HCT116 (cell line): ENCODE measurements at regions not wholly inside any gene's neighbourhood (a gene's known extent, or its start where the extent isn't known, plus 50 kb on each side); places are given as distances from the start of the nearest gene placed in this dataset.

Source experiments
- ATAC-seq: fragments of 200-7000 bp; cut with Tn5 transposase; 2 replicates; pipeline ENCODE4 v1.9.1; 2020; ENCODE audit warnings: mild to moderate bottlenecking, moderate library complexity
- BruUV-seq: library from RNA; stranded (reverse); fragments of 400-500 nt; replicated peaks from 2 replicates; lab custom pipeline; 2021; lab: Mats Ljungman, UMichigan
- CTCF ChIA-PET: fragments of 300-600 bp; sonication (Branson Sonifier 250); formaldehyde crosslinking; loops from one replicate; lab custom pipeline; 2021; ENCODE audit warnings: antibody characterized with exemption; lab: Charles Lee
- POLR2A ChIA-PET: fragments of 300-600, 350-600 bp; sonication (Branson Sonifier 250); formaldehyde crosslinking; loops from one replicate; lab custom pipeline; 2021; ENCODE audit warnings: antibody characterized with exemption; lab: Charles Lee
- RAD21 ChIA-PET, 2 experiments: fragments of 300-600 bp; sonication (Branson Sonifier 250); formaldehyde crosslinking; loops; one replicate each; lab custom pipeline; 2023; ENCODE audit warnings: low total read pairs in 2 of 2; ENCODE audit not compliant: uncharacterized antibody in 2 of 2, unreplicated experiment in 2 of 2, low non-redundant PET in 1 of 2; lab: Charles Lee
- DNase-seq: peaks from one replicate; pipeline ENCODE4 v3.0.0-alpha.2; 2010; ENCODE audit warnings: low read depth, low spot score
- H2AFZ ChIP-seq: fragments of 200-600 bp; shearing (Covaris generic), sonication (generic); 2 replicates; pipeline ENCODE4 v1.6.1; 2017; ENCODE audit warnings: low read depth, mixed run types, mixed read lengths, antibody characterized with exemption, low read length; ENCODE audit not compliant: poor library complexity, severe bottlenecking
- H3K27ac ChIP-seq: 2 replicates; pipeline ENCODE4 v1.5.1; 2012; ENCODE audit warnings: low read depth, low read length
- H3K27me3 ChIP-seq: fragments of 200-600 bp; sonication (generic); 2 replicates; pipeline ENCODE4 v1.6.1; 2016; ENCODE audit warnings: mixed run types, low read length, mixed read lengths; ENCODE audit not compliant: insufficient read depth
- H3K36me3 ChIP-seq, 2 experiments: fragments of 200-500 bp in 1 of 2; fragments of 200-600 bp in 1 of 2; sonication (Bioruptor generic) in 1 of 2; sonication (generic) in 1 of 2; 2 replicates each; pipeline versions ENCODE4 v1.5.1 to v1.6.1; 2014 to 2016; ENCODE audit warnings: low read length in 2 of 2, inconsistent platforms in 1 of 2, mixed read lengths in 1 of 2, mixed run types in 1 of 2; ENCODE audit not compliant: insufficient read depth in 2 of 2, control insufficient read depth in 1 of 2
- H3K4me1 ChIP-seq, 2 experiments: fragments of 200-600 bp in 1 of 2; sonication (generic) in 1 of 2; 2 replicates each; pipeline versions ENCODE4 v1.5.1 to v1.6.1; 2012 to 2017; ENCODE audit warnings: low read length in 2 of 2, inconsistent platforms in 1 of 2, mild to moderate bottlenecking in 1 of 2, mixed read lengths in 1 of 2, mixed run types in 1 of 2, moderate library complexity in 1 of 2; ENCODE audit not compliant: insufficient read depth in 2 of 2, control insufficient read depth in 1 of 2
- H3K4me2 ChIP-seq: fragments of 200-600 bp; sonication (generic); 2 replicates; pipeline ENCODE4 v1.6.1; 2017; ENCODE audit warnings: mixed run types, low read length, mixed read lengths
- H3K4me3 ChIP-seq, 2 experiments: fragments of 200-600 bp in 1 of 2; sonication (generic) in 1 of 2; replicated peaks in 1 of 2; 2 replicates each; pipeline ENCODE4 v1.5.1; 2011 to 2016; ENCODE audit warnings: low read length in 2 of 2, control low read depth in 1 of 2, low read depth in 1 of 2, mild to moderate bottlenecking in 1 of 2, mixed read lengths in 1 of 2, mixed run types in 1 of 2
- H3K79me2 ChIP-seq: fragments of 200-600 bp; sonication (generic); 2 replicates; pipeline ENCODE4 v1.6.1; 2017; ENCODE audit warnings: mild to moderate bottlenecking, mixed run types, low read length, moderate library complexity, mixed read lengths; ENCODE audit not compliant: insufficient read depth
- H3K9ac ChIP-seq: fragments of 200-600 bp; sonication (generic); 2 replicates; pipeline ENCODE4 v1.6.1; 2016; ENCODE audit warnings: low read length, mixed read lengths
- H3K9me2 ChIP-seq: fragments of 200-600 bp; sonication (generic), shearing (Covaris generic); 2 replicates; pipeline ENCODE4 v1.6.1; 2017; ENCODE audit warnings: mixed run types, mild to moderate bottlenecking, moderate library complexity; ENCODE audit not compliant: insufficient read depth
- H3K9me3 ChIP-seq, 2 experiments: fragments of 200-500 bp in 1 of 2; fragments of 200-600 bp in 1 of 2; sonication (Bioruptor generic) in 1 of 2; sonication (generic) in 1 of 2; 2 replicates each; pipeline ENCODE4 v1.6.1; 2014 to 2017; ENCODE audit warnings: low read length in 2 of 2, mixed read lengths in 2 of 2, inconsistent platforms in 1 of 2, low read depth in 1 of 2, mild to moderate bottlenecking in 1 of 2, mixed run types in 1 of 2, moderate library complexity in 1 of 2; ENCODE audit not compliant: control insufficient read depth in 1 of 2, insufficient read depth in 1 of 2
- H4K20me1 ChIP-seq: fragments of 200-600 bp; sonication (generic), shearing (Covaris generic); 2 replicates; pipeline ENCODE4 v1.6.1; 2017; ENCODE audit warnings: mixed run types, mild to moderate bottlenecking, moderate library complexity; ENCODE audit not compliant: insufficient read depth
- ATF3 ChIP-seq: IDR thresholded peaks from 2 replicates; pipeline ENCODE4 v1.6.1; 2012
- CTCF ChIP-seq, 3 experiments: fragments of 200-600 bp in 1 of 3; sonication (generic) in 1 of 3; IDR thresholded peaks in 2 of 3; conservative IDR thresholded peaks in 1 of 3; 2 replicates each; pipeline ENCODE4 v1.5.1; 2012 to 2017; ENCODE audit warnings: low read depth in 2 of 3, low read length in 2 of 3, antibody characterized with exemption in 1 of 3, borderline replicate concordance in 1 of 3, control low read depth in 1 of 3, mild to moderate bottlenecking in 1 of 3, mixed read lengths in 1 of 3, mixed run types in 1 of 3, moderate library complexity in 1 of 3; ENCODE audit not compliant: insufficient read depth in 1 of 3
- EZH2phosphoT487 ChIP-seq: fragments of 200-600 bp; IDR thresholded peaks from 2 replicates; pipeline ENCODE4 v1.6.1; 2018; ENCODE audit warnings: antibody characterized with exemption, borderline replicate concordance
- JUND ChIP-seq: IDR thresholded peaks from 2 replicates; pipeline ENCODE4 v1.6.1; 2012
- MAX ChIP-seq: IDR thresholded peaks from 2 replicates; pipeline ENCODE4 v1.6.1; 2012
- POLR2AphosphoS5 ChIP-seq: IDR thresholded peaks from 2 replicates; pipeline ENCODE4 v1.6.1; 2011; ENCODE audit warnings: mild to moderate bottlenecking, low read depth, low read length, moderate library complexity
- RAD21 ChIP-seq: IDR thresholded peaks from 2 replicates; pipeline ENCODE4 v1.6.1; 2012; ENCODE audit warnings: low read depth, mild to moderate bottlenecking
- SP1 ChIP-seq: IDR thresholded peaks from 2 replicates; pipeline ENCODE4 v1.6.1; 2012; ENCODE audit warnings: low read depth
- SRF ChIP-seq: IDR thresholded peaks from 2 replicates; pipeline ENCODE4 v1.6.1; 2012; ENCODE audit warnings: low read depth
- TCF7L2 ChIP-seq: IDR thresholded peaks from 2 replicates; pipeline ENCODE4 v1.7.0; 2011; ENCODE audit warnings: borderline replicate concordance, inconsistent platforms; ENCODE audit not compliant: insufficient read depth, insufficient read length; ENCODE audit errors: extremely low read depth
- ZFX ChIP-seq: fragments of 450-650 bp; IDR thresholded peaks from 2 replicates; pipeline ENCODE4 v1.6.1; 2017
- ZNF274 ChIP-seq: fragments of 200-500 bp; sonication (Bioruptor generic); IDR thresholded peaks from 2 replicates; pipeline ENCODE4 v1.6.1; 2014; ENCODE audit warnings: mild to moderate bottlenecking, low read depth, low read length, inconsistent platforms
- intact Hi-C: fragments of 100-400 bp; cut with micrococcal nuclease; formaldehyde crosslinking; loops from 2 replicates; pipeline ENCODE4 v1.10.0; 2022

GRCh38 chr19:32174386-32175113 lies 170.9 kb upstream of the ZNF507 start:
- H3K27me3 ChIP-seq, result no peaks in the 10 kb centered on the region
- intact Hi-C loops, result no loop called here
- H3K9ac ChIP-seq, result no peak overlapping the region
- no peak overlapping the region for H3K27ac ChIP-seq
- H3K4me2 ChIP-seq, result no peak overlapping the region
- POLR2A ChIA-PET, result no interaction called here
- CTCF ChIA-PET, result no interaction called here
- no peak for DNase-seq
- no peak for ATAC-seq
- H3K9me2 ChIP-seq, result no peaks in the 10 kb centered on the region
- H3K36me3 ChIP-seq, result no peaks in the 10 kb centered on the region
- no peak overlapping the region for H2AFZ ChIP-seq
- H4K20me1 ChIP-seq, result no peaks in the 10 kb centered on the region
- H3K4me1 ChIP-seq, result no peaks in the 10 kb centered on the region
- RAD21 ChIA-PET, result no interaction called here
- no peak for TF ChIP-seq POLR2AphosphoS5
- no peak for TF ChIP-seq JUND
- no peak for TF ChIP-seq ZFX
- no peak for TF ChIP-seq EZH2phosphoT487
- TF ChIP-seq ATF3, result no peak
- no peak for TF ChIP-seq RAD21
- TF ChIP-seq MAX, result no peak
- TF ChIP-seq ZNF274, result no peak
- TF ChIP-seq SRF, result no peak
- TF ChIP-seq CTCF (IDR thresholded peaks at IDR 0.05 in 2 of 3, conservative IDR thresholded peaks at IDR 0.05 in 1 of 3; ENCODE audit: borderline replicate concordance in 1 of 3, insufficient read depth in 1 of 3, low read depth in 2 of 3, low read length in 2 of 3), result no peak
- TF ChIP-seq TCF7L2, result no peak
- no peak for TF ChIP-seq SP1
- H3K9me3 ChIP-seq, result no peaks in the 10 kb centered on the region
- no peaks in the 10 kb centered on the region for H3K79me2 ChIP-seq
- BruUV-seq, result no TSS peak
- H3K4me3 ChIP-seq, result no peak overlapping the region
